H9 (cell line): ENCODE measurements at regions not wholly inside any gene's neighbourhood (a gene's known extent, or its start where the extent isn't known, plus 50 kb on each side); places are given as distances from the start of the nearest gene placed in this dataset.
A peak's percentile ranks its signal among the peaks of the same experiment; 100 is the strongest.

ENCODE experiments used
- DNase-seq: peaks from one replicate; pipeline ENCODE4 v3.0.0-alpha.2; 2017
- H2AFZ ChIP-seq: one replicate; pipeline ENCODE4 v1.6.1; 2013; ENCODE audit warnings: mild to moderate bottlenecking, low read length, control low read depth, moderate library complexity
- H2AK5ac ChIP-seq: 2 replicates; pipeline ENCODE4 v1.6.1; 2013; ENCODE audit warnings: low read length, control low read depth, mixed read lengths; ENCODE audit not compliant: insufficient read length
- H2BK120ac ChIP-seq: one replicate; pipeline ENCODE4 v1.6.1; 2013; ENCODE audit warnings: low read depth, mild to moderate bottlenecking, low read length, control low read depth, inconsistent platforms; ENCODE audit not compliant: poor library complexity, severe bottlenecking
- H2BK12ac ChIP-seq: 2 replicates; pipeline ENCODE4 v1.6.1; 2013; ENCODE audit warnings: low read length, control low read depth, mixed read lengths, low read depth; ENCODE audit not compliant: insufficient read length
- H2BK15ac ChIP-seq: 2 replicates; pipeline ENCODE4 v1.6.1; 2013; ENCODE audit warnings: low read depth, low read length, control low read depth
- H2BK20ac ChIP-seq: one replicate; pipeline ENCODE4 v1.6.1; 2013; ENCODE audit warnings: low read depth, mild to moderate bottlenecking, low read length, control low read depth, inconsistent platforms; ENCODE audit not compliant: poor library complexity, severe bottlenecking
- H2BK5ac ChIP-seq: 2 replicates; pipeline ENCODE4 v1.6.1; 2013; ENCODE audit warnings: low read length, control low read depth, mixed read lengths; ENCODE audit not compliant: insufficient read length
- H3K14ac ChIP-seq: 2 replicates; pipeline ENCODE4 v1.6.1; 2013; ENCODE audit warnings: low read length, control low read depth; ENCODE audit not compliant: insufficient read depth
- H3K18ac ChIP-seq: 2 replicates; pipeline ENCODE4 v1.6.1; 2013; ENCODE audit warnings: low read depth, mild to moderate bottlenecking, mixed read lengths, low read length, control low read depth; ENCODE audit not compliant: insufficient read length
- H3K23ac ChIP-seq: 2 replicates; pipeline ENCODE4 v1.6.1; 2013; ENCODE audit warnings: low read length, control low read depth, mixed read lengths, low read depth; ENCODE audit not compliant: insufficient read length
- H3K23me2 ChIP-seq: 2 replicates; pipeline ENCODE4 v1.6.1; 2013; ENCODE audit warnings: low read depth, mild to moderate bottlenecking, mixed read lengths, low read length, control low read depth; ENCODE audit not compliant: insufficient read length, poor library complexity, severe bottlenecking
- H3K27ac ChIP-seq: 2 replicates; pipeline ENCODE4 v1.5.1; 2013; ENCODE audit warnings: low read length, control low read depth, mixed read lengths, low read depth; ENCODE audit not compliant: insufficient read length
- H3K27me3 ChIP-seq: 2 replicates; pipeline ENCODE4 v1.6.1; 2013; ENCODE audit warnings: low read length, control low read depth, inconsistent platforms; ENCODE audit not compliant: insufficient read depth
- H3K4ac ChIP-seq: 2 replicates; pipeline ENCODE4 v1.6.1; 2013; ENCODE audit warnings: low read depth, mild to moderate bottlenecking, control low read depth, inconsistent platforms, low read length, moderate library complexity
- H3K4me1 ChIP-seq: 2 replicates; pipeline ENCODE4 v1.6.1; 2013; ENCODE audit warnings: low read length, control low read depth, inconsistent platforms; ENCODE audit not compliant: insufficient read depth
- H3K4me2 ChIP-seq: 2 replicates; pipeline ENCODE4 v1.6.1; 2013; ENCODE audit warnings: low read length, control low read depth, mixed read lengths; ENCODE audit not compliant: insufficient read length, insufficient read depth
- H3K56ac ChIP-seq: 2 replicates; pipeline ENCODE4 v1.6.1; 2013; ENCODE audit warnings: low read depth, mild to moderate bottlenecking, mixed read lengths, low read length, control low read depth; ENCODE audit not compliant: insufficient read length
- H3K79me1 ChIP-seq: 2 replicates; pipeline ENCODE4 v1.6.1; 2013; ENCODE audit warnings: low read depth, mild to moderate bottlenecking, moderate library complexity, low read length, control low read depth, inconsistent platforms; ENCODE audit not compliant: insufficient read depth, poor library complexity, severe bottlenecking
- H3K79me2 ChIP-seq: 2 replicates; pipeline ENCODE4 v1.6.1; 2013; ENCODE audit warnings: low read length, control low read depth, inconsistent platforms; ENCODE audit not compliant: insufficient read depth
- H3K9ac ChIP-seq: 2 replicates; pipeline ENCODE4 v1.6.1; 2013; ENCODE audit warnings: low read length, control low read depth, mixed read lengths; ENCODE audit not compliant: insufficient read length; ENCODE audit errors: extremely low read depth
- H3K9me3 ChIP-seq: one replicate; pipeline ENCODE4 v1.6.1; 2013; ENCODE audit warnings: low read depth, low read length, inconsistent platforms; ENCODE audit not compliant: control insufficient read depth
- H3T11ph ChIP-seq: one replicate; pipeline ENCODE4 v1.6.1; 2013; ENCODE audit warnings: mild to moderate bottlenecking, low read length, control low read depth, inconsistent platforms
- H4K20me1 ChIP-seq: one replicate; pipeline ENCODE4 v1.6.1; 2013; ENCODE audit not compliant: control insufficient read depth, insufficient read length, insufficient read depth
- H4K5ac ChIP-seq: 2 replicates; pipeline ENCODE4 v1.6.1; 2013; ENCODE audit warnings: low read depth, mild to moderate bottlenecking, mixed read lengths, low read length, control low read depth; ENCODE audit not compliant: insufficient read length
- H4K8ac ChIP-seq: replicated peaks from 2 replicates; pipeline ENCODE4 v1.6.1; 2013; ENCODE audit warnings: low read length, control low read depth, mixed read lengths, low read depth; ENCODE audit not compliant: insufficient read length
- H4K91ac ChIP-seq: 2 replicates; pipeline ENCODE4 v1.6.1; 2013; ENCODE audit warnings: low read depth, mild to moderate bottlenecking, moderate library complexity, mixed read lengths, low read length, control low read depth; ENCODE audit not compliant: insufficient read length
- H3K27ac Mint-ChIP-seq, 3 experiments: 2 replicates in 2 of 3; 3 replicates in 1 of 3; pipeline ENCODE4 v1.8.0; 2020 to 2021; ENCODE audit warnings: mixed read lengths in 3 of 3, mild to moderate bottlenecking in 1 of 3, moderate library complexity in 1 of 3
- H3K27me3 Mint-ChIP-seq: 2 replicates; pipeline ENCODE4 v1.8.0; 2021; ENCODE audit warnings: low read depth, mild to moderate bottlenecking, moderate library complexity, mixed read lengths
- H3K36me3 Mint-ChIP-seq, 3 experiments: 2 replicates in 2 of 3; 3 replicates in 1 of 3; pipeline ENCODE4 v1.8.0; 2020 to 2021; ENCODE audit warnings: low read depth in 3 of 3, mixed read lengths in 3 of 3; ENCODE audit not compliant: insufficient read depth in 1 of 3
- H3K4me1 Mint-ChIP-seq, 2 experiments: 2 replicates each; pipeline ENCODE4 v1.8.0; 2020; ENCODE audit warnings: mixed read lengths in 2 of 2
- H3K4me3 Mint-ChIP-seq, 2 experiments: 2 replicates in 1 of 2; 3 replicates in 1 of 2; pipeline ENCODE4 v1.8.0; 2020 to 2021; ENCODE audit warnings: mild to moderate bottlenecking in 2 of 2, mixed read lengths in 2 of 2, moderate library complexity in 1 of 2
- H3K9me3 Mint-ChIP-seq, 2 experiments: 2 replicates in 1 of 2; 3 replicates in 1 of 2; pipeline ENCODE4 v1.8.0; 2020; ENCODE audit warnings: mild to moderate bottlenecking in 2 of 2, mixed read lengths in 2 of 2, moderate library complexity in 1 of 2
- CTCF ChIP-seq: fragments of 200-600 bp; sonication (generic); conservative IDR thresholded peaks from 3 replicates; pipeline ENCODE4 v1.8.0; 2021; ENCODE audit warnings: antibody characterized with exemption, mild to moderate bottlenecking
- WGBS: extraction: QIAGEN DNeasy Blood & Tissue Kit; methylation state at CpG from one replicate; pipeline ENCODE4 v1.1.7; 2013; ENCODE audit warnings: missing lambda C conversion rate, low lambda C conversion rate, mixed read lengths; ENCODE audit not compliant: insufficient read length; ENCODE audit errors: extremely low coverage; 5-methylcytosine and 5-hydroxymethylcytosine counted together

GRCh38 chr2:18991177-18992168 lies 366.9 kb downstream of the OSR1 start:
- Histone ChIP-seq H4K20me1 (no peaks in the 10 kb centered on the region), H3K27ac (no peak overlapping the region), H2BK120ac (no peak overlapping the region), H3K23ac (no peak overlapping the region), H3K4ac (no peak overlapping the region), H3T11ph (no peak overlapping the region), H3K79me2 (no peaks in the 10 kb centered on the region), H3K9me3 (no peaks in the 10 kb centered on the region), H3K23me2 (no peaks in the 10 kb centered on the region), H3K56ac (no peak overlapping the region), H3K4me1 (no peaks in the 10 kb centered on the region; the same call in 1 of the 2 replicates), H3K9ac (no peak overlapping the region), H2BK20ac (no peak overlapping the region), H4K8ac (no peak overlapping the region), H3K4me2 (no peak overlapping the region), H4K91ac (no peak overlapping the region), H2BK12ac (no peak overlapping the region), H3K27me3 (no peaks in the 10 kb centered on the region), H4K5ac (no peak overlapping the region), H3K79me1 (no peaks in the 10 kb centered on the region), H2BK5ac (no peak overlapping the region), H3K18ac (no peak overlapping the region), H2AK5ac (no peak overlapping the region), H3K14ac (no peak overlapping the region), H2AFZ (no peak overlapping the region), H2BK15ac (no peak overlapping the region)
- no peak for TF ChIP-seq CTCF
- Mint-ChIP-seq H3K27me3 (no peaks in the 10 kb centered on the region), H3K9me3 (no peaks in the 10 kb centered on the region), H3K36me3 (no peaks in the 10 kb centered on the region), H3K4me3 (no peak overlapping the region), H3K27ac (peak overlapping the region in 1 of 3 experiments; percentile 30; a peak in 2 of 7 replicates), H3K4me1 (peaks cover 31 to 33% of the 10 kb centered on the region in 2 experiments)
- WGBS = no CpG with 5 or more reads among the region's 5 CpGs
- DNase-seq = no peak
